HG03097 (cell line): ENCODE measurements at regions not wholly inside any gene's neighbourhood (a gene's known extent, or its start where the extent isn't known, plus 50 kb on each side); places are given as distances from the start of the nearest gene placed in this dataset.
"Not testable (repeated sequence)": the region's sequence is repeated elsewhere in the genome, so short reads cannot be mapped to it uniquely, and the experiment has no call there.

Source experiments
- ATAC-seq: cut with Tn5 transposase; IDR thresholded peaks from one replicate; pipeline ENCODE4 v1.9.1; 2021; ENCODE audit not compliant: unreplicated experiment, low FRiP score

DNA sequence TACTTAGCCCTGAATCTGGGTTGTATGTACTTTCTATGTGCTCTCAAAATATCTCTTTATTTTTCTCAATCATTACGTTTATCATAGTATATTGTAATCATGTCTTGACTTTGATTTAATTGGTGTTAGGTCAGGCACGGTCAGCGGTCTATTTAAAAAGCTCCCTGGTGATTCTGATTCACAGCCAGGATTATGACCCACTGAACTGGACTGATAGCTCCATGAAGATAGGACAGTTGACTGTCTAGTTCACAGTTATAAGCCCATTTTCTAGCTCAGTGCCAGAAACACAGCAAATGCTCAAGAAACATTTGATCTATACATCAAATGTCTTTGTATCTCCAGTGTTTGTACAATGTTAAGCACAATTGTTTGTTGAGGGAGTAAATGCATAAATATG is 111.5 kb upstream of the CCN2 start:
- no peak for ATAC-seq

- ATAC-seq = no peak
Measured at GRCh38 chr6:132061381-132061780, 110.2 kb upstream of the CCN2 start.

DNA sequence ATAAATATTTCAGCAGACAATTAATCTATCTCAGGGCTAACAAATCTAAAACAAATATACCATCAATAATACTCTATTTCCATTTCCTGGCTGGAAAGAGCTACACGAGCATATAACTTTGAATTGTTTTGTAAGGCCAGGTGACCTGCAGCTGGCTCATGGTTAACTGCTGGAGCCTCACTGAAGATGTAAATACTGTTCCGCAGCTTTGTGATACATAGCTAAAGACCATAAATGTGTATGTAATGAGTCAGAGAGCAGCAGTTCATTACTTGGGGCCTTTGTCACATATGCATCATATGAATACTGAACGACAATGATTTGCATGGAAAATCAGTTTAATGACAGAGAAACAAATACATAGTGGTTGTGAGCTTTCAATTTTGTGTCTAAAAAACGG is 109.4 kb upstream of the CCN2 start:
- ATAC-seq = no peak

- ATAC-seq = no peak
Measured at GRCh38 chr6:132058975-132059374, 107.8 kb upstream of the CCN2 start.

GRCh38 chr6:132054525-132054924 is 103.4 kb upstream of the CCN2 start:
- no peak for ATAC-seq

DNA sequence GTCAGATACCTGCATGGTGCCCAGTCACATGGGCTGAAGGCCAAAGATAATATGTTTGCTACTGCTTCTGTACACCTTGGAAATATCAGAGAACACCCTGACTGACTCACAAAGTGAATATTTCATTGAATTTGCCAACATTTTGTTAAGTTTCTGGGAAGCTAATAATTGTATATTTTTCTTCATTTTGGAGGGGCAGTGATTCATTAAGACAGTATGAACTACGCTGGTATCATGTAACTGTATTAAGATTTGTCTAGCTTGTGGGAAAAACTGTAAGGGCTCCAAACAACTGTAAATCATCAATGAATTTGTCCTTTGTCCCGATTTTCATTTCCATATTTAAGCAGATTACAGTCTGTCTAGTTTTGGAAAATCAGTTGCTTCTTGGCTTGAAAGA is 102.3 kb upstream of the CCN2 start:
- ATAC-seq = no peak

DNA sequence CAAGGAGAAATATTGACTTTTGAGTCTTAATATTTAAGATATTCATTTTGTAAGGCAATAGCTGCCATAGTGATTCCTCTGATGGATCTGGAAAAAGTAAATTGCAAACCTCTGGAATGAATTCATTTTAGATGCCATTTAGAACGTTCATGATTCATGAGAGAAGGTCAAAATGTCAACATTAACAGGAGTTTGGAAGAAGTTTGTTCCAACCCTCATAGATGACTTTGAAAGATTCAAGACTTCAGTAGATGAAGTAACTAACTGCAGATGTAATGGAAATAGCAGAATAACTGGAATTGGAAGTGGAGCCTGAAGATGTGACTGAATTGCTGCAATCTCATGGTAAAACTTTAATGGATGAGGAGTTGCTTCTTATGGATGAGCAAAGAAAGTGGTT is 100.9 kb upstream of the CCN2 start:
- ATAC-seq = no peak

DNA sequence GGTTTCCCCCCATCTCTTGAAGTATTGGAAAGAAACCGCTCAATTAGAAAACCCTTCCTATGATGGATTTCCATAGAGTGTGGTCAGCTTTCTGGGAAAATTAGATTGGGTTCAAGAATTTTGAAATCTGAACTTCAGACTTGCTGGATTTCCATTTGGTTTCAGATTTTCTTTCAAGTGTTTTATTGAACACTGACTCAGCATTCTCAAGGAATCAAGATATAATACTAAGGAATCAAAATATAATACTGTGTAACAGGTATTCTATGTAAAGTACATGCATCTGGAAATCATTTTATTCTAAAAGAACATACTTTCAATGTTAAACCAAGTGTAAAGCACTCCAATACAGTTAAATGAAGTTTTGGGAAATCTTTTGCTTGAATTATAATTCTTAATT is 94.7 kb upstream of the CCN2 start:
- no peak for ATAC-seq

DNA sequence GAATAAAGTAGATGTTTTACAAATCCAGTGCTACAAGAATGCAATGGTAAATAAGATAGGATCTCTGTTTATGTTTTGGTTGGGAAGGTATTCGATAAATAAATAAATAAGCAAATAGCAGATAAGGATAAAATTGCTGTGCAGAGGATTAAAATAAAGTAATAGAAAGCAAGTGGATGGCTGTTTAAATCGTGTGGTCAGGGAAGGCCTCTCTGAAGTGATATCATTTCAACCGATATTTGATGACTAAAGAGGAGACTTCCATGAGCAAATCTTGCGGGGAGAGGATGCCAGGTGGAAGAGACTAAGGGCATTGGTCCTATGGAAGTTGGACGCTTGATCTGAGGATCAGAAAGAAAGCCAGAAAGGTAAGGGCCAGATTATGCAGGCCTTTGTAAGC is 92.0 kb upstream of the CCN2 start:
- no peak for ATAC-seq

- no peak for ATAC-seq
Measured at GRCh38 chr6:132041706-132042105, 90.5 kb upstream of the CCN2 start.

DNA sequence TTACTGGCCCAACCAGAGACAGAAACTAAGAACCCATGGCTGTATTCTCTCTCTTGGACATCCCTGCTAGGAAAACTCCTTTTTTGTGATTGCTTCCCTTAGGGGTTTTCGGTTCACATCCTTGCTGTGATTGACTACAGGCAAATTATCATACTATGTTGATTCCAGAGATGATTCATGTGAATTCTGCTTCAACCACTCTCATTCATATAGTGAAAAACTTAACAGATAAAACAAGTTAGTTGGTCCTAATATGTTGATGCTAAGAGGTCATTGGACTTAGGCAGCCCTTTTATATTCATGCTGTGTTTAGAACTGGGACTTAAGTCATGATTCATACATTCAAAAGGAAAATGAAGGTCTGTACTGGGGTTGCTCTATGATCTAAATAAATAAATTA is 76.9 kb upstream of the CCN2 start:
- ATAC-seq = no peak

DNA sequence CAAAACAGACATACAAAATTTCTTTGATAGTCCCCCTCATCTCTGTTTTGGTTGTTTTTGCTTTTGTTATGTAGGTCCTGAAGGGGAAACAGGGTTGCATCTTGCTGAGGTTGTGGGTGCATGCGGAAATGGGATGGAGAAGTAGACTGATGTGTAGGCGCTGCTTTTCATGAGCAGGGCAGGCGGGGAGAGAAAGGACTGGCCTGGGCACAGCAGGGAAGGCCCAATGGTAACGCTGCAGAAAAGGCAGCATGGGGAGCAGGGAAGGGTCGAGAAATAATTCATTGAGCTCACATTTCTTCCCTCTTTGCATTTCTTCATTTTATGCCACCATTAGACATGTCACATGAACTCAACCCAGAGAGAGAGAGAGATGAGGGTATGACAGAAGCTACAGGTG is 74.3 kb upstream of the CCN2 start:
- no peak for ATAC-seq

DNA sequence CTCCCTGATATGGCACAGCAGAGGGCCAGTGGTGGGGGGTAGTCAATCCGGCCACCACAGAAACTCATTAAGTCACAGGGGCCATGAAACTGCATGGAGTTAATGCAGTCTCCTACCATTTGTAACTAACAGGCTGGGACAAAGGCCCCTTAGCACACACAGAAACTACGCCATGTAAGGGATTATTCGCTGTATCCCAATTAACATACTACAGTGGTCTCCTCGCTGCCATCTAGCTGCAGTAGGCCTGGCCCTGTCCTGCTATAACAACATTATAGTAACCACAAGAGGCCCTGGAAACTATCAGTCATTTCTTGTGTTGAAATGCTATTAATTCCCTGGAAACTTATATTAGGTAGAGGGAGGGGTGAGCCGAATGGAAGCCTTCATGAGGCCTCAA is 72.3 kb upstream of the CCN2 start:
- no peak for ATAC-seq

DNA sequence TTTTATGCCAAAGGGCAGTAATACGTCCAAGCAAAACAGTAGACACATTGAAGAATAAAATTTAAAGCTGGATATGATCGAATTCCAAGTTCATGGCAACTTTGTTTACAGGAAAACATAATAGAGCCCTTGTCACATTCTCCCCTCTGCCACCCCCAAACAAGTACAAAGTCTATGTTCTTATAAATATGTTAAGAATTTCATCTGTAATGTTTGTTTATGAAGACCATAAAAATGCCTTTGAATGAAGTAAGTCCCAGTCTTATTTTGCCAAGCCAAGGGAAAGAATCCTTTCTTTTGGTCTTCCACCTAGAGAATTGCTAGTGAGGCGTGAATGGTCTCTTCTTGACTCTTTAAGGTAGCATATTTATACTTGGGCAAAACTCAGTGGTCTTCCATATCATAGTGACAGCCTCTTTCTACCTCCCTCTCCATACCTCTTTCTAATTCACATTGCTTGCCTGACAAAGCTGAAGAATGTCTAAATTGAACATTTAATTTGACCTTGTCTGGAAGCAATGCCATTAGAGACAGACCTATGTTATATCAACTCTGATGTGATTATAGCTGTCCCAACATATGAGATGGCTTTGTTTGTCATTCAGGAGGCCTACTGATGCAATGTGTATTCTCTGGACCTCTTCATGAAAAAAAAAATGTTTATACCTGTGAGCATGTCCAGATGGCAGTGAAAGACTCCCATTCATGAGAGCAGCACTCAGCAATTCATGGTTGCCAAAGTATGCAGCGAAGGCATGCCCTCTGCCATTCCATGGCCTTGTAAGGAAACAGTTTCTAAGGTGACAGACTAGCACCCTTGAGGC is 70.6 kb upstream of the CCN2 start:
- ATAC-seq = no peak

DNA sequence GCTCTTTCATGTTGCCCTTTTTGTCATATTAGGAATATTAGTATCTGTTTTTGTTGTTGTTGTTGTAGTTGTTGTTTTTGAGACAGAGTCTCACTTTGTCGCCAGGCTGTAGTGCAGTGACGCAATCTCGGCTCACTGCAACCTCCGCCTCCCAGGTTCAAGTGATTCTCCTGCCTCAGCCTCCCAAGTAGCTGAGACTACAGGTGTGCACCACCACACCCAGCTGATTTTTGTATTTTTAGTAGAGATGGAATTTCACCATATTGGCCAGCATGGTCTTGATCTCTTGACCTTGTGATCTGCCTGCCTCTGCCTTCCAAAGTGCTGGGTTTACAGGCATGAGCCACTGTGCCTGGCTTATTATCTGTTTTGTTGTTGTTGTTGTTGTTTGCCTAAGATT is 69.7 kb upstream of the CCN2 start:
- ATAC-seq = not testable (repeated sequence)

DNA sequence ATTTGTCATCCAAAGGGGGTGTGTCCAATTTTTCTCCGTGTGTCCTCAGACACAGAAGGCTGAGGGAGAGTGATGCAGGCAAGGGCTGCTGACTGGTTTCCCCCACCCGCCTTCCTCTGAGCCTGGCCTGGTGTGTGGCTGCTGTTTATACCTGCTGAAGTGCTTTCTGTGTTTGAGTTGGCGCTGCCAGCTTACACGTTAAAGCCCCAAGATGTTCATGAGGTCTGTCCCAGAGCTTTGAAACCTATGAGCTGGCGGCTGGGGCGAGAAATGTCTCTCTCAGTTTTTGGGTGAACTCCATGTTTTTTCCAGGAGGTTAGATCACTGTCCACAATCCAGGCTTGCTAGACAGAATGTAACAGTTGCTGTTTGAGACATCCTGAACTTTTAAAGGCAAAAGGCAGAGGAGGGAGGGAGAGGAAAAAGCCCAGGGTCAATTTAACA is 69.0 kb upstream of the CCN2 start:
- no peak for ATAC-seq

DNA sequence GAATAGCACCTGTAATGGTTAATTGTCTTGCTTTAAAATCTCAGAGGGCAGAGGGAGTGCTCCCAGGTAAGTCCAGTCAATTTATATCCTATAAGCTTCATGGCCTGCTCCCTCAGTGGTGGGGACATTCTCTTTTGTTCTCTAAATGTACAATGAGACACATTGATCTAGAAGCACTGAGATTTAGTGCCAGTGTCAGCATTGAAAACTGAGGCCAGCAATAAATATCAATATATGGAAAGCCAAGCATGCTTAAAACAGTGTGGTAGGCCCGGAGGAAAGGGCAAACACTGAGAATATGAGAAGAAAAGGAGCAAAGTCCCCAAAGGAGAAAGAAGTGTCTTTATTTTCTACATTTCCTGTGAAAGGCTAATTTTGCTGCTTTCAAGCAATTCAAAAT is 68.4 kb upstream of the CCN2 start:
- no peak for ATAC-seq

DNA sequence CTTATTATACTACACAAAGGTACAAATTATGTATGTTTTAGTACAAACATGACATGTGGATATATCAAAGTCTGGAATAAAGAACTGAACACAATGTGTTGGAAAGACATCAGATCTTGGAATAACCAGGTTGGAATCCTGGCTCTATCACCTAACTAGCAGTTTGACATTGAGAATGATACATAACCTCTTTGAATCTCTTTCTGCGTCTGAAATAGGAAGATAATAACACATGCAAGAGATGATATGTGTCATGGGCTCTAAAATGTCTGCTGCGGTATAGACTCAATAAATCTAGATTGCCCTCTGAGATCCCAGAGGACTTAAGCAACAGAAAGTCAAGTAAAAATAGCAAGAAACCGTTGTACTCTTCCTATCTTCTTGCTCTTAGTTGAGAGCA is 66.8 kb upstream of the CCN2 start:
- ATAC-seq = no peak

DNA sequence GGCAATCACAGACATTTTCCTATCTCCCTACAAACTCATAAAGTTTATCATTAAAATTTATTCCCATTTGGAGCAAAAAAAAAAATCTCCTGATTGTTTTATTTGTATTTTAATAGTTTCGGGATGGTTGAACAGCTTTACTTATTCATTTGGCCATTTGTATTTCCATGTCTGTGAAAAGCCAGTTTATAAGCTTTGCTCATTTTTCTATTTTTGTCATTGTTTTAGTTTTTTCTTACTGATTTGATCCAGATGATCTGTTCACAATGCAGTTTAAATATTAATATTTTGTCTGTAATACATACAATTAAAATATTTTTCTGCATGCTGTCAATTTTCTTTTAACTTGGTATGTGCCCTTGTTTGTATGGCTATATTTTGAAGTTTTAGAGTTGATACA is 65.2 kb upstream of the CCN2 start:
- ATAC-seq = no peak

DNA sequence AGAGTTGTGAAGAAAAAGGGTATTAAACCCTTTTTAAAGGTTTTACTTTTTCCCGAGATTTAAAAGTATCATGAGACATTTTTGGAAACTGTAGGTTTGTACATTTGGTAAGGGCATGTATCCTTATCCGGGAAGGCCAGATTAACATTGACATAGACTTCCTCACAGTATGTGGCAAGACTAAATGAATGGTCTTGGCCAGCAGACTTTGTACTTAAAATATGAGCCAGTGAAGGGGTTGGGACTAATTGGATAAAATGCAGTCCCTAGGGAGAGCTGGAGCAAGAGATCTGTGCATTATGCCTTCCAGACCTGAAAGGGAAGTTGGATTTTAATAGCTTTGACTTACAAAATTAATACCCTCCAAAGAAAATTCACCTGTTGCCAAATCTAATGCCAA is 60.4 kb upstream of the CCN2 start:
- ATAC-seq = no peak

DNA sequence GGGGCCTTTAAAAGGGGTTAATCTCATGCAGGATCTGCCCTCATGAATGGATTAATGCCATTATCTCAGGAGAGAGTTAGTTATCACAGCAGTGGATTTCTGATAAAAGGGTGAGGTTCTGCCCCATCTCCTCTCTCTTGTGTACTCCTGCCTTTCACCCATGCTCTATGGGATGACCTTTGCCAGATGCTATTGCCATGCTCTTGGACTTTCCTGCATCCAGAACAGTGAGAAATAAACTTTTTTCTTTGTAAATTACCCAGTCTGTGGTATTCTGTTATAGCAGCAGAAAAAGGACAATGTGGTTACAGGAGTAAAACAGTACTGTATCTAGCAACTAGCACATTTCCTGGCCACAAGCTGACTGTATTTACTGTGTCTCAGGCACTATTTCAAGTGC is 58.0 kb upstream of the CCN2 start:
- ATAC-seq = no peak

DNA sequence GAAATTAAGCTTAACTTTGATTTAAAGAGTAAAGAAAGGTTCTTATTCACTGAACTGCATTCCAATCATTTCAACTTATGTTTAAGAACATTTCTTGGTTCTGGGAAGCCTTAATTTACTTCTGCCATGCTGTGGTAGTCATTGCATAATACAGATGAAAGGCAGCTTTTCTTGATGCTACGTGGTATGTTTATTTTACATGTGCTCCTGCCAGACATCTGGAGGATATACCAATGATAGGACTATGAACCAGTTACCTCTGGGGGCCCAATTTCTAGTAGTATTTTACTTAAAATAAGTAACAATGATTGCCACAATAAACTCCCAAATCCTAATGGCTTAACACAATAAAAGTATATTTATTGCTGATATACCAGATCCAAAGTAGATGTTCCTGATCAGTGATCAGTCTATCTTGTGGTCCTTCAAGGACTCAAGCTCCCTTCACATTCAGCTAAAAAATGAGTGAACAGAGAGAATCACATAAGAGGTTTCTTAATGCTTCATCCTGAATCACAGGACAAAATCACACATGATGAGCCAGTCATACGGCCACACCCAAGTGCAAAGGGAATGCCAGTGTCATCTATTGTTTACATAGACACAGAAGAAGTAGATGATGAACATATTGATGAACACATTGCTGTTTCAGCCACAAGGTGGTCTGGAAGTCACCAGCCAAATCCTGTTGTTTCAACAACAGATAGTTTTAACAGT is 56.5 kb upstream of the CCN2 start:
- no peak for ATAC-seq
